ENCODE measurements at regions not wholly inside any gene's neighbourhood (a gene's known extent, or its start where the extent isn't known, plus 50 kb on each side); places are given as distances from the start of the nearest gene placed in this dataset.

DNA sequence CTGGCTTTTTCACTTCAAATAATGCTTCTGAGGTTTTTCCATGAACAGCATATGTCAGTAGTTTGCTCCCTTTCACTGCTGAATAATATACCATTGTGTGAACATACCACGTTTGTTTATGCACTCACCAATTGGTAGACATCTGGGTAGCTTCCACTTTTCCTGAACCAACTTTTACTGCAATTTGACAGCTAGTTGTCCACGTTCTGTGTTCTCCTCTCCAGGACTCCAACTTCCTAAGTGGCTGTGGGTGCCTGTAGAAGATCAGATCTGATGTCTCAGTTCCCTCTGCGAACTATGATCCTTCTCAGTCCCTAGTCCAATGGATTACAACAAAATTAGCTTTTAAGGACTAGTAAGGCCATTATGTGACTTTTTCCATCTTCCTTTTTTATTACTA is 64.7 kb upstream of the PTCHD1 start:
- Histone ChIP-seq H3K36me3 (ENCODE audit: control insufficient read depth in 2 of 2, insufficient read depth in 1 of 2, low read length in 2 of 2) (no peaks in the 10 kb centered on the region), H3K27ac (ENCODE audit: extremely low read depth, low read depth, low read length) (no peak overlapping the region), H3K9me3 (ENCODE audit: control insufficient read depth, insufficient read depth, low read depth, low read length) (no peaks in the 10 kb centered on the region), H3K4me3 (ENCODE audit: low read depth, low read length) (no peak overlapping the region), H3K4me1 (ENCODE audit: control insufficient read depth, insufficient read depth, low read length) (no peaks in the 10 kb centered on the region)
- CTCF ChIA-PET, result interaction anchor here (1.3 kb wide), 1 partner anchor 632 kb away, joined by 4 read pairs; no protein-coding TSS in a partner anchor
- TF ChIP-seq, protein P1, sequence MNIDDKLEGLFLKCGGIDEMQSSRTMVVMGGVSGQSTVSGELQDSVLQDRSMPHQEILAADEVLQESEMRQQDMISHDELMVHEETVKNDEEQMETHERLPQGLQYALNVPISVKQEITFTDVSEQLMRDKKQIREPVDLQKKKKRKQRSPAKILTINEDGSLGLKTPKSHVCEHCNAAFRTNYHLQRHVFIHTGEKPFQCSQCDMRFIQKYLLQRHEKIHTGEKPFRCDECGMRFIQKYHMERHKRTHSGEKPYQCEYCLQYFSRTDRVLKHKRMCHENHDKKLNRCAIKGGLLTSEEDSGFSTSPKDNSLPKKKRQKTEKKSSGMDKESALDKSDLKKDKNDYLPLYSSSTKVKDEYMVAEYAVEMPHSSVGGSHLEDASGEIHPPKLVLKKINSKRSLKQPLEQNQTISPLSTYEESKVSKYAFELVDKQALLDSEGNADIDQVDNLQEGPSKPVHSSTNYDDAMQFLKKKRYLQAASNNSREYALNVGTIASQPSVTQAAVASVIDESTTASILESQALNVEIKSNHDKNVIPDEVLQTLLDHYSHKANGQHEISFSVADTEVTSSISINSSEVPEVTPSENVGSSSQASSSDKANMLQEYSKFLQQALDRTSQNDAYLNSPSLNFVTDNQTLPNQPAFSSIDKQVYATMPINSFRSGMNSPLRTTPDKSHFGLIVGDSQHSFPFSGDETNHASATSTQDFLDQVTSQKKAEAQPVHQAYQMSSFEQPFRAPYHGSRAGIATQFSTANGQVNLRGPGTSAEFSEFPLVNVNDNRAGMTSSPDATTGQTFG (tag by site-specific recombination; IDR thresholded peaks at IDR 0.05; ENCODE audit: borderline replicate concordance), result no peak
- no peak for TF ChIP-seq EGR2 (tag by site-specific recombination; IDR thresholded peaks at IDR 0.05; ENCODE audit: low read depth)
- no peak for TF ChIP-seq ZNF76 (tag by site-specific recombination; IDR thresholded peaks at IDR 0.05; ENCODE audit: borderline replicate concordance, low read depth)
- no peak for TF ChIP-seq RBAK (tag by site-specific recombination; IDR thresholded peaks at IDR 0.05)
- TF ChIP-seq, protein P2, sequence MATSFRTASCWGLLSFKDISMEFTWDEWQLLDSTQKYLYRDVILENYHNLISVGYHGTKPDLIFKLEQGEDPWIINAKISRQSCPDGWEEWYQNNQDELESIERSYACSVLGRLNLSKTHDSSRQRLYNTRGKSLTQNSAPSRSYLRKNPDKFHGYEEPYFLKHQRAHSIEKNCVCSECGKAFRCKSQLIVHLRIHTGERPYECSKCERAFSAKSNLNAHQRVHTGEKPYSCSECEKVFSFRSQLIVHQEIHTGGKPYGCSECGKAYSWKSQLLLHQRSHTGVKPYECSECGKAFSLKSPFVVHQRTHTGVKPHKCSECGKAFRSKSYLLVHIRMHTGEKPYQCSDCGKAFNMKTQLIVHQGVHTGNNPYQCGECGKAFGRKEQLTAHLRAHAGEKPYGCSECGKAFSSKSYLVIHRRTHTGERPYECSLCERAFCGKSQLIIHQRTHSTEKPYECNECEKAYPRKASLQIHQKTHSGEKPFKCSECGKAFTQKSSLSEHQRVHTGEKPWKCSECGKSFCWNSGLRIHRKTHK (tag by site-specific recombination; IDR thresholded peaks at IDR 0.05), result no peak
- TF ChIP-seq ZSCAN5A (tag by site-specific recombination; IDR thresholded peaks at IDR 0.05), result no peak
- TF ChIP-seq SP7 (tag by site-specific recombination; IDR thresholded peaks at IDR 0.05), result no peak
- TF ChIP-seq ZNF701 (tag by site-specific recombination; IDR thresholded peaks at IDR 0.05), result no peak
- TF ChIP-seq ZNF37A (tag by site-specific recombination; IDR thresholded peaks at IDR 0.05), result no peak
- no peak for TF ChIP-seq ZNF23 (tag by site-specific recombination; IDR thresholded peaks at IDR 0.05; ENCODE audit: borderline replicate concordance)
- no peak for TF ChIP-seq SETDB1 (IDR thresholded peaks at IDR 0.05; ENCODE audit: insufficient read length, low read length)
- TF ChIP-seq ZNF202 (tag by site-specific recombination; IDR thresholded peaks at IDR 0.05; ENCODE audit: borderline replicate concordance), result no peak
- TF ChIP-seq, protein P3, sequence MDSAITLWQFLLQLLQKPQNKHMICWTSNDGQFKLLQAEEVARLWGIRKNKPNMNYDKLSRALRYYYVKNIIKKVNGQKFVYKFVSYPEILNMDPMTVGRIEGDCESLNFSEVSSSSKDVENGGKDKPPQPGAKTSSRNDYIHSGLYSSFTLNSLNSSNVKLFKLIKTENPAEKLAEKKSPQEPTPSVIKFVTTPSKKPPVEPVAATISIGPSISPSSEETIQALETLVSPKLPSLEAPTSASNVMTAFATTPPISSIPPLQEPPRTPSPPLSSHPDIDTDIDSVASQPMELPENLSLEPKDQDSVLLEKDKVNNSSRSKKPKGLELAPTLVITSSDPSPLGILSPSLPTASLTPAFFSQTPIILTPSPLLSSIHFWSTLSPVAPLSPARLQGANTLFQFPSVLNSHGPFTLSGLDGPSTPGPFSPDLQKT (IDR thresholded peaks at IDR 0.05; ENCODE audit: borderline replicate concordance, low read depth, low read length), result no peak
- TF ChIP-seq PRDM6 (tag by site-specific recombination; IDR thresholded peaks at IDR 0.05), result no peak
- no peak for TF ChIP-seq ZNF518A (tag by site-specific recombination; conservative IDR thresholded peaks at IDR 0.05; ENCODE audit: low read depth)
- no peak for TF ChIP-seq HOXD13 (CRISPR knock-in tag; IDR thresholded peaks at IDR 0.05; ENCODE audit: borderline replicate concordance)
- no peak for TF ChIP-seq ZNF529 (tag by site-specific recombination; IDR thresholded peaks at IDR 0.05; ENCODE audit: insufficient replicate concordance)
- TF ChIP-seq ZNF174 (tag by site-specific recombination; IDR thresholded peaks at IDR 0.05), result no peak
- no peak for TF ChIP-seq KLF1 (tag by site-specific recombination; IDR thresholded peaks at IDR 0.05)
- TF ChIP-seq ZNF624 (tag by site-specific recombination; IDR thresholded peaks at IDR 0.05), result no peak
- POLR2A ChIA-PET, result no interaction called here

Data from HEK293 (cell line).